ENCODE measurements at regions not wholly inside any gene's neighbourhood (a gene's known extent, or its start where the extent isn't known, plus 50 kb on each side); places are given as distances from the start of the nearest gene placed in this dataset.

GRCh38 chr7:76123316-76123715, 75.4 kb downstream of the MDH2 start:
- no peak for FAIRE-seq
- intact Hi-C loops (cut with DNase I) = no loop called here

GRCh38 chr7:76125560-76125959, 76.1 kb upstream of the SRRM3 start:
- H3K36me3 ChIP-seq (ENCODE audit: control insufficient read depth in 2 of 3, insufficient read depth in 3 of 3, low read length in 3 of 3) = no peaks in the 10 kb centered on the region
- no peak for TF ChIP-seq CTCF (IDR thresholded peaks at IDR 0.05; ENCODE audit: borderline replicate concordance, extremely low read depth, insufficient read depth)
- DNase-seq = no peak
- H3K4me3 ChIP-seq (ENCODE audit: low read length in 3 of 3) = no peak overlapping the region
- no peaks in the 10 kb centered on the region for H3K27me3 ChIP-seq (ENCODE audit: control insufficient read depth, insufficient read depth, low read length)
- no peak overlapping the region for H3K27ac ChIP-seq (ENCODE audit: low read depth in 2 of 2, low read length in 2 of 2)
- intact Hi-C loops (cut with DNase I) = no loop called here
- no peaks in the 10 kb centered on the region for H3K4me1 ChIP-seq (ENCODE audit: control insufficient read depth in 2 of 3, insufficient read depth in 2 of 3, low read depth in 1 of 3, low read length in 3 of 3)
- no peak for FAIRE-seq
- no peaks in the 10 kb centered on the region for H3K9me3 ChIP-seq (ENCODE audit: control insufficient read depth in 2 of 3, insufficient read depth in 1 of 3, low read length in 3 of 3)
- no peak overlapping the region for H3K9ac ChIP-seq (ENCODE audit: low read length in 3 of 3)

More at GRCh38 chr7:76123316-76123715, 75.4 kb downstream of the MDH2 start:
- no peaks in the 10 kb centered on the region for H3K4me1 ChIP-seq (ENCODE audit: control insufficient read depth in 2 of 3, insufficient read depth in 2 of 3, low read depth in 1 of 3, low read length in 3 of 3)
- no peak overlapping the region for H3K4me3 ChIP-seq (ENCODE audit: low read length in 3 of 3)
- H3K9me3 ChIP-seq (ENCODE audit: control insufficient read depth in 2 of 3, insufficient read depth in 1 of 3, low read length in 3 of 3) = no peaks in the 10 kb centered on the region
- no peak for TF ChIP-seq CTCF (IDR thresholded peaks at IDR 0.05; ENCODE audit: borderline replicate concordance, extremely low read depth, insufficient read depth)
- no peak for DNase-seq
- H3K9ac ChIP-seq (ENCODE audit: low read length in 3 of 3) = no peak overlapping the region
- no peaks in the 10 kb centered on the region for H3K27me3 ChIP-seq (ENCODE audit: control insufficient read depth, insufficient read depth, low read length)
- H3K36me3 ChIP-seq (ENCODE audit: control insufficient read depth in 2 of 3, insufficient read depth in 3 of 3, low read length in 3 of 3) = no peaks in the 10 kb centered on the region
- H3K27ac ChIP-seq (ENCODE audit: low read depth in 2 of 2, low read length in 2 of 2) = no peak overlapping the region

- intact Hi-C loops (cut with DNase I) = no loop called here
Measured at GRCh38 chr7:76126632-76127031, 75.1 kb upstream of the SRRM3 start.

More at GRCh38 chr7:76126632-76127031, 75.1 kb upstream of the SRRM3 start:
- no peak for TF ChIP-seq CTCF (IDR thresholded peaks at IDR 0.05; ENCODE audit: borderline replicate concordance, extremely low read depth, insufficient read depth)
- Histone ChIP-seq H3K27ac (ENCODE audit: low read depth in 2 of 2, low read length in 2 of 2) (no peak overlapping the region), H3K9me3 (ENCODE audit: control insufficient read depth in 2 of 3, insufficient read depth in 1 of 3, low read length in 3 of 3) (no peaks in the 10 kb centered on the region), H3K36me3 (ENCODE audit: control insufficient read depth in 2 of 3, insufficient read depth in 3 of 3, low read length in 3 of 3) (no peaks in the 10 kb centered on the region), H3K4me1 (ENCODE audit: control insufficient read depth in 2 of 3, insufficient read depth in 2 of 3, low read depth in 1 of 3, low read length in 3 of 3) (no peaks in the 10 kb centered on the region), H3K4me3 (ENCODE audit: low read length in 3 of 3) (no peak overlapping the region), H3K27me3 (ENCODE audit: control insufficient read depth, insufficient read depth, low read length) (no peaks in the 10 kb centered on the region), H3K9ac (ENCODE audit: low read length in 3 of 3) (no peak overlapping the region)
- DNase-seq (no peak), FAIRE-seq (no peak)

Measured in kidney (tissue), 13 donors.